ENCODE measurements at regions not wholly inside any gene's neighbourhood (a gene's known extent, or its start where the extent isn't known, plus 50 kb on each side); places are given as distances from the start of the nearest gene placed in this dataset.

DNA sequence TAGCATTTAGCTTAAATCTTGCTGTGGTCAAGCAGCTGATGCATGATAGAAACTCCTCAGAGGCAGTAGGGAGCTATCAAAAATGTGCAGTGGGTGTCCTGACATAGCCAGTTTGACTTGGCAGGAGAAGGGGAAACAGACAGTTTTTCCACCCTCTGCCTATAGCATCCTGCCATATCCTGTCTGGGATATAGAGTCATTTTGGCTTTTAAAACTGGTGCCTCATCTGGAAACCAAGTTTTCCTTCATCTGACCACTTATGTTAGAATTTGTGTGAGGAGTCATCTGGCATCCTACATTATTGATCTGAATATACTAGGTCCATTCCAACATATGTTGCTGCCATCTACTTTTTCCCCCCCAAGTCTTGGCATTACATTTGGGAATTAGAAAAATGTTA, 284.1 kb downstream of the CD109 start:
- TF ChIP-seq YY1 (IDR thresholded peaks at IDR 0.05; ENCODE audit: insufficient read depth, insufficient read length) (no peak), SUZ12 (IDR thresholded peaks at IDR 0.05; ENCODE audit: extremely low read depth, insufficient read depth, insufficient read length) (no peak), ZNF274 (IDR thresholded peaks at IDR 0.05; ENCODE audit: low read depth, low read length) (no peak)

Data from NT2/D1 (cell line).